Psoas muscle (tissue), 7 donors: ENCODE measurements at regions not wholly inside any gene's neighbourhood (a gene's known extent, or its start where the extent isn't known, plus 50 kb on each side); places are given as distances from the start of the nearest gene placed in this dataset.
"Not testable (repeated sequence)": the region's sequence is repeated elsewhere in the genome, so short reads cannot be mapped to it uniquely, and the experiment has no call there.

Source experiments
- ATAC-seq, 4 donors: fragments of 200-7000 bp; cut with Tn5 transposase; one replicate each; pipeline ENCODE4 v1.9.1; 2020; ENCODE audit warnings: moderate library complexity in 3 of 4, mild to moderate bottlenecking in 2 of 4
- DNase-seq, 2 donors: peaks; one replicate each; pipeline ENCODE4 v3.0.0-alpha.2; 2020
- H3K27ac ChIP-seq: fragments of 200-600 bp; one replicate; pipeline ENCODE4 v1.8.0; 2022
- H3K27me3 ChIP-seq, 3 donors: fragments of 200-600 bp in 1 of 3; one replicate each; pipeline versions ENCODE4 v1.6.1 to v1.8.0; 2013 to 2022; ENCODE audit warnings: low read length in 2 of 3, mild to moderate bottlenecking in 2 of 3, moderate library complexity in 1 of 3; ENCODE audit not compliant: insufficient read depth in 3 of 3
- H3K36me3 ChIP-seq, 2 donors: fragments of 200-600 bp in 1 of 2; one replicate each; pipeline versions ENCODE4 v1.6.1 to v1.8.0; 2013 to 2022; ENCODE audit warnings: low read depth in 1 of 2, mild to moderate bottlenecking in 1 of 2, moderate library complexity in 1 of 2; ENCODE audit not compliant: insufficient read depth in 1 of 2
- H3K4me1 ChIP-seq: fragments of 200-600 bp; one replicate; pipeline ENCODE4 v1.8.0; 2022
- H3K4me3 ChIP-seq: fragments of 200-600 bp; one replicate; pipeline ENCODE4 v1.8.0; 2022; ENCODE audit warnings: mild to moderate bottlenecking
- H3K9me3 ChIP-seq: fragments of 200-600 bp; one replicate; pipeline ENCODE4 v1.8.0; 2022
- WGBS, 3 donors: extraction: QIAGEN DNeasy Blood & Tissue Kit; methylation state at CpG; one replicate each; pipeline versions ENCODE4 v1.1.6 to v1.1.7; 2013; 5-methylcytosine and 5-hydroxymethylcytosine counted together
- intact Hi-C, 2 donors: fragments of 100-400 bp; cut with DNase I; formaldehyde crosslinking; loops; one replicate each; pipeline versions ENCODE4 v1.11.0 to v1.14.2; 2022
- TF ChIP-seq, protein P1 (sequence below): fragments of 200-600 bp; IDR thresholded peaks from one replicate; pipeline ENCODE4 v1.8.0; 2022; ENCODE audit warnings: antibody characterized with exemption
- donor health status: healthy with polysubstance abuse.
- donor health status: DM: no; HTN: no; CAD: no; lungs with moderate emphysema.
- donor health status: Bipolar disorder and iron deficiency.
- donor health status: healthy.
- donor health status: DM: yes; HTN: yes; CAD: no.
- donor health status: DM: no; HTN: no; CAD: no.
- donor health status: DM: yes; HTN: yes; CAD: no.

DNA sequence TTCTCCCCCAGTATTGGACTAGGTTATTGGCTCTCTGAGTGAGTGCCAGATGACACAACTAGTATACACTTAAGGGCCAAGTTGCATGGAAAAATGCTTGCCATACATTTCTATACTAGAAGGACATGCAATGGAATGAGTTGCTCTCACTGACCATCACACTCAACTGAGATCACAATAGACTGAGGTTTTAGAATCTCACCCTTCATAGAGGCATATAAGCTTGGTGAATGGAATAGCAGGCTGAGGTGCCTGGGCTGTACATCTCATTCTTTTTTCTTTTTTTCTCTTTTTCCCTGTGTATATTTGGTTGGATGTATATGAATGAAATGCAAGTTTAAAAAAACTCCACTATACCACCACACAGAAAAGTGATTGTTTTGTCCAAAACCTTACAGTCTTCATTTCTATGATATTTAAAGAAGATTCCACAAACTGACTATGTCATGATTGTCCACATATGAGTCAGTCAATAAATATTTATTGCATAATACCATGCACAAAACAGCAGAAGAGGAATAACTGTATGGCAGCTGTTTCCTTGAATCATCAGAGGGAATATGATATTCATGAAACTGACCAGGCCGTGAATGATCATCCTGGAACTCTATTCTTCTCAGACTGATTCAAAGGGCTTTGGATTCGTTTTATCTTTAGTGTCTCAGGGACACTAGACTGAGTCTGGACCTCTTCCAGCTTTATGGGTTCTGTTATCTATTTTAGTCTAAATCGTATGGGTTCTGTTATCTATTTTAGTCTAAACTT lies 122.6 kb upstream of the STK17B start:
- intact Hi-C loops, result loop anchor here in 1 of 2 donors (5.0 to 10.0 kb wide), 3 partner anchors 153 to 341 kb away; partner anchors contain the start of gene CCDC150
- H3K27ac ChIP-seq, result no peak overlapping the region
- peak; percentile 58 to 72 (median 62) for ATAC-seq

DNA sequence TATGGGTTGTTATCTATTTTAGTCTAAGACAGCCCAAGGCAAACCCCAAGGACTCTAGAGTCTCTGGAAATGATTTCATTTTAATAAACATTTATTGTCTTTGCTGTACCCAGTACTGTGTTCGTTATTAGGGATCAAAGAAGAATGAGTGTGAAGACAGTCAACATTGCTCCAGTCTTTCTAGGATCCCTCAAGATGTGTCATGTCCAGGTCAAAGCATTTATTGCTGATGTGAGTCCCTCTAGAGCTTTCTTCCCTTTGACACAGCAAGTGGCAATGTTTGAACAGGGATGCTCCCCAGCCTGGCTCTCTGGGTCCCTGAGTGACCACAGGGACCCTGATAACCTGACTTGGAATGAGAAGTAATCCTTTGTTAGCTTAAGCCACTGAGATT lies 123.1 kb upstream of the STK17B start:
- H3K27me3 ChIP-seq, result no peaks in the 10 kb centered on the region
- H3K9me3 ChIP-seq, result no peaks in the 10 kb centered on the region
- no peaks in the 10 kb centered on the region for H3K36me3 ChIP-seq
- no peak for DNase-seq
- H3K4me3 ChIP-seq, result no peak overlapping the region
- H3K27ac ChIP-seq, result no peak overlapping the region
- no peaks in the 10 kb centered on the region for H3K4me1 ChIP-seq
- TF ChIP-seq, protein P1, sequence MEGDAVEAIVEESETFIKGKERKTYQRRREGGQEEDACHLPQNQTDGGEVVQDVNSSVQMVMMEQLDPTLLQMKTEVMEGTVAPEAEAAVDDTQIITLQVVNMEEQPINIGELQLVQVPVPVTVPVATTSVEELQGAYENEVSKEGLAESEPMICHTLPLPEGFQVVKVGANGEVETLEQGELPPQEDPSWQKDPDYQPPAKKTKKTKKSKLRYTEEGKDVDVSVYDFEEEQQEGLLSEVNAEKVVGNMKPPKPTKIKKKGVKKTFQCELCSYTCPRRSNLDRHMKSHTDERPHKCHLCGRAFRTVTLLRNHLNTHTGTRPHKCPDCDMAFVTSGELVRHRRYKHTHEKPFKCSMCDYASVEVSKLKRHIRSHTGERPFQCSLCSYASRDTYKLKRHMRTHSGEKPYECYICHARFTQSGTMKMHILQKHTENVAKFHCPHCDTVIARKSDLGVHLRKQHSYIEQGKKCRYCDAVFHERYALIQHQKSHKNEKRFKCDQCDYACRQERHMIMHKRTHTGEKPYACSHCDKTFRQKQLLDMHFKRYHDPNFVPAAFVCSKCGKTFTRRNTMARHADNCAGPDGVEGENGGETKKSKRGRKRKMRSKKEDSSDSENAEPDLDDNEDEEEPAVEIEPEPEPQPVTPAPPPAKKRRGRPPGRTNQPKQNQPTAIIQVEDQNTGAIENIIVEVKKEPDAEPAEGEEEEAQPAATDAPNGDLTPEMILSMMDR, result no peak
- intact Hi-C loops, result loop anchor here in 1 of 2 donors (5.0 to 10.0 kb wide), 3 partner anchors 153 to 340 kb away; partner anchors contain the start of gene CCDC150
- ATAC-seq, result no peak
- 43 to 62% (median 47%) methylated on average over 1 of the region's 1 CpG for WGBS, 3 donors

More for the DNA sequence above, 122.6 kb upstream of the STK17B start:
- H3K27me3 ChIP-seq, result no peaks in the 10 kb centered on the region
- H3K36me3 ChIP-seq, result no peaks in the 10 kb centered on the region
- DNase-seq, result no peak
- 21 to 32% (median 24%) methylated on average over 3 of the region's 3 CpGs for WGBS, 3 donors
- no peaks in the 10 kb centered on the region for H3K9me3 ChIP-seq
- no peak overlapping the region for H3K4me3 ChIP-seq
- no peaks in the 10 kb centered on the region for H3K4me1 ChIP-seq
- TF ChIP-seq, protein P1, result no peak

DNA sequence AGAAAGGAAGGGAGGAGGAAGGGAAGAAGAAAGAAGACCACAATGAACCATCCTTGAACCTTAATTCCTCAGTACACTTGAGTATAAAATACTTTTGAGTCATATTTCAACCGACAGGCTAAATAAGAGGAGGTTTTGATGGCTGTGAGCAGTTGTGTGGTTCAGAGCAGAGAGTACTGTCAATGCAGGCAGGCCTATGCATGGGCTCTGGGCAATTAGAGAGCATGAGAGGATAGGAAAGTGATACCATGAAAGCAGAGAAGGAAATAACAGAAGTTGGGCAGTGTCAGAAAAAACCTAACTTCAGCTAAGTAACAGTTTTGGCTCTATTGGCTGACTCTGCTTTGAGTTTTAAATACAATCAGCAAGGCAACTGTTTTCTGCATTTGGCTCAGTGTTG lies 123.6 kb upstream of the STK17B start:
- Histone ChIP-seq H3K9me3 (no peaks in the 10 kb centered on the region), H3K4me1 (no peaks in the 10 kb centered on the region), H3K27ac (no peak overlapping the region), H3K4me3 (no peak overlapping the region), H3K27me3 (no peaks in the 10 kb centered on the region), H3K36me3 (no peaks in the 10 kb centered on the region)
- 35 to 65% (median 51%) methylated on average over 1 of the region's 1 CpG for WGBS, 3 donors
- ATAC-seq (no peak), DNase-seq (no peak)
- TF ChIP-seq, protein P1, result no peak
- intact Hi-C loops, result loop anchor here in 1 of 2 donors (10.0 kb wide), 2 partner anchors 220 to 340 kb away; partner anchors contain the start of gene CCDC150

DNA sequence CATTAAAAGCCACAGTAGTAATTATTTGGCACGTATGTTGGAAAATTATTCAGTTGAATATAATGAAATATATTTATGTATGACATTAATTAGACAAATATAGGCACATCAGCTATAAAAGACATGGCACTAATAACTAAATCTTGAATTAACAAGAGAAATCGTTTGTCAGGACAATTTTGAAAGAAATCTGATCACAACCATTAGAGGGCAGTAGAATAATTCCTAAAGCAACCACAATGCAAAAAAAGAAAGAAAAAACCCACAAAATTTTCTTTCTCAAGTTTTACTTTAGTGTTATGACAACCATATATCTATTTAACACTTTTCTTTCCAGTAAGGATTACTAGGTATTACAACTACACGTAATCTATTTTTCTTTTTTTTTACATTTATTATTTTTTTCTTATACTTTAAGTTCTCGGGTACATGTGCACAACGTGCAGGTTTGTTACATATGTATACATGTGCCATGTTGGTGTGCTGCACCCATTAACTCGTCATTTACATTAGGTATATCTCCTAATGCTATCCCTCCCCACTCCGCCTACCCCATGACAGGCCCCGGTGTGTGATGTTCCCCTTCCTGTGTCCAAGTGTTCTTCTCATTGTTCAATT lies 126.8 kb upstream of the STK17B start:
- H3K36me3 ChIP-seq, H3K27me3 ChIP-seq, H3K27ac ChIP-seq, H3K4me1 ChIP-seq, DNase-seq, H3K9me3 ChIP-seq, H3K4me3 ChIP-seq, ATAC-seq: not testable (repeated sequence)
- TF ChIP-seq, protein P1, result peak; percentile 59
- intact Hi-C loops, result loop anchor here in 1 of 2 donors (10.0 kb wide), 2 partner anchors 223 to 337 kb away; partner anchors contain the start of gene CCDC150
- 57 to 67% (median 60%) methylated on average over 8 of the region's 8 CpGs for WGBS, 3 donors
